GM12892 (cell line): ENCODE measurements at regions not wholly inside any gene's neighbourhood (a gene's known extent, or its start where the extent isn't known, plus 50 kb on each side); places are given as distances from the start of the nearest gene placed in this dataset.
"Not testable (repeated sequence)": the region's sequence is repeated elsewhere in the genome, so short reads cannot be mapped to it uniquely, and the experiment has no call there.

Experiments
- DNase-seq: peaks from one replicate; pipeline ENCODE4 v3.0.0; 2011; ENCODE audit not compliant: insufficient read length
- FAIRE-seq: peaks from 2 replicates; lab custom pipeline; 2011; peaks lifted over from hg19 to GRCh38; lab: Jason Lieb, UNC
- POLR2A ChIP-seq: IDR thresholded peaks from 2 replicates; pipeline ENCODE4 v1.6.1; 2011; ENCODE audit warnings: low read depth, low read length, control low read depth
- POLR2AphosphoS5 ChIP-seq: IDR thresholded peaks from 2 replicates; pipeline ENCODE4 v1.6.1; 2011; ENCODE audit warnings: low read depth, low read length, control low read depth
- TAF1 ChIP-seq: IDR thresholded peaks from 2 replicates; pipeline ENCODE4 v1.6.1; 2011; ENCODE audit warnings: low read depth, mild to moderate bottlenecking, control low read depth, low read length, borderline replicate concordance

GRCh38 chr15:98103570-98103969 lies 143.1 kb downstream of the ARRDC4 start:
- DNase-seq = no peak
- TF ChIP-seq TAF1 (no peak), POLR2AphosphoS5 (no peak), POLR2A (no peak)
- FAIRE-seq = no peak

GRCh38 chr15:98104386-98105151 lies 144.1 kb downstream of the ARRDC4 start:
- not testable (repeated sequence) for DNase-seq, FAIRE-seq

DNA sequence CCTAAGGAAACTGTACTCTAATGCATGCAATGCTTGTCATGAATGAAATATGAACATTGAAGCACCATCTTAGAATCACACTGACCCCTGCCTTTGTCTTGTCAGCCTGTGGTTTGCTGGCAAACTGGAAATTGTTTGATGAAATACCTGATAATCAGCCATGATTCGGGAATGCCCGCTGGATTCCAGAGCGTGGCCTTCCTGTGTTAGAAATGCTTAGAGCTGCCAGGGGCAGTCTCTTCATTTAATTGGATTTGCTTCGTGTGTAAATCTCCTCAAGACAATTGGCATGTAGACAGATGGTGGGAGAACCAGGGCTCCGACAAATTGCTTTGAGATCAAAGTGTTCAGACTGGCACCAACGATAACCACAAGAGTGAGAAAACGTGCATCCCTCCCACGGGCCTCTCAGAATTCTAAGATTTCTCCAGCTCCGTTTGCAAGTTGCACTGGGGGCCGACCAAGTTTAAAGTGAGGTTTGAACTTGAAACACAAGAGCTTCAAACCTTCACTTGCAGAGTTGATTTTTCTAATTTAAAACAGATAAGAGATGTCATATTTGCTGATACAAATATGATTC lies 146.2 kb downstream of the ARRDC4 start:
- not testable (repeated sequence) for DNase-seq, FAIRE-seq

GRCh38 chr15:98111806-98112205 lies 151.3 kb downstream of the ARRDC4 start:
- no peak for DNase-seq
- no peak for FAIRE-seq
- TF ChIP-seq TAF1 (no peak), POLR2AphosphoS5 (no peak), POLR2A (no peak)

DNA sequence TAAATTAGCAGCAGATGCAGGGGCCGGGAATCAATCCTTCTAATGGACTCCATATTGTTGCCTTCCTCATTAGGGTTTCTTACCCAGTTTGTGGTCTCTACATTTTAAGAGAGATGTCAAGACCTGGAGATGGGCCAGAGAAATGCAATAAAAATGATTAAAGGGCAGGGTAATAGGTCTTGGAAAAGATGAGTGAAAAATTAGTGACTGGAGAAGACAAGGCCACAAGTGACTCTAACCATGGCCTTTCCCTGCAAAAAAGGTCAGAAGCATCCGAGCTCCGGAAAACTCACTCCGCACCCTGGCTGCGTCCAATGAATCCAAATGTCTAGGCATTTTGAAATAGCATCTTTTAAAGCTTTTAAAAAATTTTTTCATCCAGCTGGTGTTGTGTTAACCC lies 152.8 kb downstream of the ARRDC4 start:
- FAIRE-seq (no peak), DNase-seq (no peak)
- TF ChIP-seq POLR2AphosphoS5 = no peak
- no peak for TF ChIP-seq TAF1
- no peak for TF ChIP-seq POLR2A

DNA sequence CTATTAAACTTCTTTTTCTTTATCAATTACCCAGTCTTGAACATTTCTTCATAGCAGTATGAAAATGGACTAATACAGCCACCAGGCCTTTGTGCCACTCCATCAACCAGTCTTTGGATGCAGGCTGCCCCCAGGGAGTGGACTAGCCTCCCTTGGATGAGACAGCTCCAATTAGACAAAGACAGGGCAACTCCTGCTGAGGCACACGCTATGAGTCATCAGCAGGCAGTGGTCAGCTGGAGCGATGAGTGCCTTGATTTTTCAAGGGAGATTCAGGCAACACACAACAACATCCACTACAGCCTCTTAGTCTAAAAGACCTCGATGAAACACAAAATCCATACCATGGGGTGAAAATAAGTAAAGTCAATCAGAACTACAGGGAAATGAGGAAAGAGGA lies 160.1 kb downstream of the ARRDC4 start:
- FAIRE-seq (no peak), DNase-seq (no peak)
- TF ChIP-seq POLR2AphosphoS5 = no peak
- no peak for TF ChIP-seq POLR2A

- no peak for TF ChIP-seq POLR2AphosphoS5
- no peak for TF ChIP-seq TAF1
- TF ChIP-seq POLR2A = no peak
- DNase-seq (no peak), FAIRE-seq (no peak)
These were observed 161.0 kb downstream of the ARRDC4 start for GRCh38 chr15:98121536-98121935.

DNA sequence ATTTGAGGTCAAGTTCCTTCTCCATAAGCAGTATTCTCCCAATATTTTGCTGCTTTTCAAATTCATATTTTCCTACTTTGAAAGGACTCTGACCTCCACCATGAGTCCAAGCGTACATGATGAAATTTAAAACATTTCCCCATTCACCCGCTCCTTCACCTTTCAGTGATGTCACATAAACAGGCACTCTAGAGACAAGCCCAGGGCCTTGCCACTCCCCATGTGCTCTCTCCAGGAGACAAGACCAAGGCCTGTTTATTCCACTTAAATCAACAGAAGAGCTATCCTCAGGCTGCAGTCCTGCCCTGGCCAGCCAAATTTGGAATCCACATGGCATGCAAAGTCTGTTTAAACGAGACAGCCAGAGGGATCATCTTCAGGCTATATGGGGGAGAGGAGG lies 161.5 kb downstream of the ARRDC4 start:
- no peak for DNase-seq
- TF ChIP-seq POLR2A (no peak), POLR2AphosphoS5 (no peak), TAF1 (no peak)
- no peak for FAIRE-seq

- FAIRE-seq (no peak), DNase-seq (no peak)
- TF ChIP-seq POLR2AphosphoS5 (no peak), TAF1 (no peak), POLR2A (no peak)
These were observed 162.8 kb downstream of the ARRDC4 start for GRCh38 chr15:98123297-98123696.

- no peak for DNase-seq
- no peak for FAIRE-seq
- TF ChIP-seq POLR2A (no peak), POLR2AphosphoS5 (no peak), TAF1 (no peak)
These were observed 163.3 kb downstream of the ARRDC4 start for GRCh38 chr15:98123834-98124233.

DNA sequence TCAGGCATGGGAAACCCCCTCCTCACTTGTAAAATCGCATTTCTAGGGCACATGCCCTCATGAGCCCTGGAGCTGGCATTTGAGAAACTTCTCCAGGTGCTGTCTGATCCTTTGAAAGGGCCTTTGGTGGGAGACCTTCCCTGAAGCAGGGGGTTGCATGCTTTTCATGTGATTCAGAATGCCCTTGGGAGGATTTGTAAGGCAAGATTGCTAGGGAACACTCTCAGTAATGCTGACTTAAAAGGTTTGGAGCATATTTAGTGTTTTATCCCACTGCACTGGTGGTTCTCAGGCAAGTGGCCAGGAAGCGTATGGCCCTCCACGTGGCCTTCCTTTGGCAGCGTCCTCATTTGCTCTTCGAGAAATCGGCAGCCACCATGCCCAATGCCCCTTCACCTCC lies 164.1 kb downstream of the ARRDC4 start:
- TF ChIP-seq TAF1 (no peak), POLR2A (no peak)
- DNase-seq = no peak
- FAIRE-seq = no peak

DNA sequence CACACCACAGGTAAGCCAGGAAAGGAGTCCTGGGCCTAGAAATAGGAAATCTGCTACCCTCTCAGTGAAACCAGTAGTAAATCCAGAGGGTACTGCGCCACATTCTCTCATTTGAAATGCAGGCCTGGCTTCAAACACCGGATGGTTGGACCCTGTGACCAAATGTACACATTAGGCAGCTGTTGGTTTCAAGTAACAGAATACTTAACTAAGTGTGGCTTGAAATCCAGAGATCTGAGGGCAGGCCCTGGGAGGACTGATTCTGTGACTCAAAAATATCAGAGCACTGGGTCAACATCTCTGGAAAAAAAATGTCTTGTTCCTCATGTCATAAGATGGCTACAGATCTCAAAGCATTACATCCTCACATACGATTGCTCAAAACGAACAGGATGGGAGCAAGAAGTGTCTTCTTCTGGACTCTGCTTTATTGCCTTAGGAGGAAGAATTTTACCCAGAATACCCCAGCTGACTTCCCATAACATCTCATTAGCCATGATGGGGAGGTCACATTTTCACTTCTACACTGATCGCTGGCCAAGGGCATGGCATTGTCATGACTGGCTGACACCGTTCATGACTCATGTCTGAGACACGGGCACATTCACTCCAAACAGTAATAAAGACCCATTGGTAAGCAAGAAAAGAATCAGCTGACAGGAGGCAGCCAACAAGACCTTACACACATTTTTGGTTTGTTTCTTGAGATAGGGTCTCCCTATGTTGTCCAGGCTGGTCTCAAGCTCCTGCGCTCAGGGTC lies 166.0 kb downstream of the ARRDC4 start:
- TF ChIP-seq POLR2A (no peak), POLR2AphosphoS5 (no peak), TAF1 (no peak)
- no peak for FAIRE-seq
- DNase-seq = no peak
